GM21723 (cell line): ENCODE measurements at regions not wholly inside any gene's neighbourhood (a gene's known extent, or its start where the extent isn't known, plus 50 kb on each side); places are given as distances from the start of the nearest gene placed in this dataset.

ENCODE experiments used
- ATAC-seq: cut with Tn5 transposase; IDR thresholded peaks from one replicate; pipeline ENCODE4 v1.9.1; 2021; ENCODE audit warnings: mild to moderate bottlenecking, moderate library complexity; ENCODE audit not compliant: unreplicated experiment

DNA sequence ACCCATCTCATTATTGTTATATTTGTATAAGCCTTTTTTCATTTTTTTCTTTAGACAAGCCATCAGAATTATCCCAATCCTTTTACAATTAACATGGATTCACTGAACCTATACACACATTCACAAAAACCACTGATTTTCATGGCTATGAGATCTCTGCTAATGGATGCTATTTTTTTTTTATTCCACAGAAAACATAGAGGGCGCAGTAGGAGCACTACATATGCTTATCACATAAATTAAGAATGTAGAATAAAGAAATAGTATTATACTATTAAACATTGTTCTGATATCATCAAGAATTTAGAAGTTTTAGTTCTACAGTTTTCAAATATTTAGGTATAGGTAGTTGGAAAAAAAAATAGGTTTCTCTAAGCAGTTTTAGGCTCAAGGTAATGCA, 1477.4 kb downstream of the ARAP2 start:
- no peak for ATAC-seq

DNA sequence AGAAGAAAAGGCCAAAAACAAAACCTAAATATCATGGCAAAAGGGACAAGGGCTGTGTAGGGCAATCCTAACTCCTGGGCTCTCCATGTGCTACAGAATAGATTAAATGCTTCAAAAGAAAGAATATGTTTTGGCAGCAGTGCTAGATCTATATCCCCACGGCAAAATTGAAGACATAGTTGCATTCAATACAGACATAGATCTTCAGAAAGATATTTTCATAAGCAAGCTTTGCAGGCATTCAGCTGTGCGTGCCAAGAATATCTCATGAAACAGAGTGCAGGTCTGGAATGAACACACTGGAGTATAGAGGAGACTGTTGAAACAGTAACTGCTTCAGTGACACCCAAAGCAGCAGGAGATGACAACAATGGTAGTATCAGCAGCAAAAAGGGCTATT, 1476.9 kb downstream of the ARAP2 start:
- ATAC-seq = no peak

GRCh38 chr4:34771632-34772031, 1472.7 kb downstream of the ARAP2 start:
- ATAC-seq = no peak

DNA sequence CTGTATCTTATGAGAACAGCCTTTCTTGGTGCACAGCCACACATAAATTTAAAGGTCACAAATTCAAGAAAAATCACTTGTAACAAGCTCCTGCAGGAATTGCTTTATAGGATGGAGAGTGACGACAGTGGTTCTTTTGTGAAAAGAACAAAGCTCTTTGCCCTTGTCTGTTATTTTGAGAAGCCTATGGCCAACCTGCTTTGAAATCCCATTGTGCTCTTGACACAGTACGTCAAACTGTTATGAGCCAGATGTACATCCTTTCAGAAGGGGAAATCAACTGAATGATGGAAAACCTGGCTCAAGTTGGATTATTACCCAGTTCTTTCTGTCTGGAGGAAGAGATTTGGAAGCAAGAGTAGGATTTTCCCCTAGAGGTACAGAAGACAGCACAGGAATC, 1454.2 kb downstream of the ARAP2 start:
- no peak for ATAC-seq

DNA sequence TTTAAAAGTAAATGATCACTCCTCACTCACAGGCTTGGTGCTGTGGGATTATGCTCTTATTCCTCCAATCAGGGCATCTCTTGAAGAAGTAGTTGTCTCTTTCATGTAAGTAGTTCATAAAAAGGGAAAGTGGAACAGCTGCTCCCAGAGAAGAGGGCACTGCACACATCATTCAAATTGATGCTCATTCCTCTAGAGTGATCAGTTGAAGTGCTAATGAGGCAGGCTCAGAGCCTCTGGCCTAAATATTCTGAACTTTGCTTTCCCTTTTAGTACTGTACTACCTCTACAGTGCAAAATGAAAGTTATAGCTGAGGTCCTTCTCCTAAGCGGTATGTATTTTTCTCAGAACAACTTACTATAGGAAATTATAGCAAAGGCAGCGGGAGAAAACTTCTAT, 1453.1 kb downstream of the ARAP2 start:
- no peak for ATAC-seq

- ATAC-seq = no peak
These were observed 1443.4 kb downstream of the ARAP2 start for GRCh38 chr4:34800953-34801352.

DNA sequence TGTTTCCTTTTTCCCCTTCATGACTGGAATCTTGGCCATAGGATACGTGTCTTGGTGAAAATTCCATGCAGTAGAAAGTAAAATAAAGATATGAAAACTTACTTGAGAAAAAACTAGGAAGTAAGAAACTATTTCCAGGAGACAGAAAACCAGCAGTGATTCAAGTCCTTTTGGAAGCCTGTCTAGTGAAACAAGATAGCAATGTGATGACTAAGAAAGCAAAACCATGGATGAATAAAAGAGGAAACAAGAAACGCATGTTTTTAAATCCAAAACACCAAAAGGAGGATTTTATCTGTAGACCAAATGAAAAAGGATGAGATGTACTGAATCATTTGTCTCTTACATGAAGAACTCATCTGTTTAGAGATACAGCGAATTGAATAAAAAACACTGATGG, 1430.0 kb downstream of the ARAP2 start:
- ATAC-seq = no peak

DNA sequence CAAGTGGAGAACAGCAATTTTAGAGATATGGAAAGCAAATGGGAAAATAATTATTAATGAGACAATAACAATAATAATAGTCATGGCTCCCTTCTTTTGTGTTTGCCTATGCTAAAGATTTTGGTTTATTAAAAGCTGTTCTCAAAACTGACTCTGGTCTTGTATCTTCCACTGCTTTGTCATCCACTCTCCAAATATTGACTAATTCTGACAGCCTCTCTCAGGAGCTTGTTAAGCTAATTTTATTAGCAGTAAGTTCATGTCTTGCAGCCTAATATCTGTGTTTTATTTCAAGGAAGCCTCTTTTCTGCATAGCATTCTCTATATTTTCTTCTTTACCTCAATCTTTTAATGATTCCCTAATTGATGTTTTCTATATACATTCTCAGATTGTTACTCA, 1419.8 kb downstream of the ARAP2 start:
- no peak for ATAC-seq

GRCh38 chr4:34826660-34827059, 1417.7 kb downstream of the ARAP2 start:
- ATAC-seq = no peak

DNA sequence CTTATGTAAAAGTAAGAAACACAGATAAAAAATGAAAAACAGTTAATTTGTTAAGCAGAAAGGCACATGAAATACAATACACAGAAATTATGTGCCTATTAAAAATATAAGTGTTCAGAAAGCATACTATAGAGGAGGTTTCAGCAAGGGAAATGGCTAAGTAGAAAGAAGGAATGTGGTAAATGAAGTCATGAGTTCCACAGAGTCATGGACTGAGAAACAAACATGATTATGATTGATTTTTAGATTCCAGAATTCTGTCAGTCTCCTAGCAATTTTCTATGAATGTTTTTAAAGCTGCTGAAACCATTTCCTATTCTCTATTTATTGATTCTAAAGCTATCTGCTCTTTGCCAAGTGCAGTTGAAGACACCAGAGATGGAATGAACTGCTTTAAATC, 1398.4 kb downstream of the ARAP2 start:
- ATAC-seq = no peak

DNA sequence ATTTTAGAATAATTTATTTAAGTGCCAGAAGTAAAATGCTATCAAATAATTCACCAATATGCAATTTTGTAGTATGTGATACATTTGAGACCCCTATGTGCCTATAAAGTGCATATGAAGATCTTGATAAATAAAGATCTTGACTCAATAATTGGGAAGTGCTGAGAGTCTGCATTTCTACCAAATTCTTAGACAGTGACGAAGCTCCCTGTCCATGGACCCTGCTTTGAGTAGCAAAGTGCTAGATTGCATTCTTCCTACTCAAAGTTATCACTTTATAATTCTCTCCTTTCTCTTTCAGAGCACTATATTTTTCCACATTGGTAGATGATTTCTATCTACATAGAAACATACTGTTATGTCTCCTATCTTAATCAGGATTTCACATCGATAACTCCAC, 1393.9 kb downstream of the ARAP2 start:
- ATAC-seq = no peak

- no peak for ATAC-seq
These were observed 1393.3 kb downstream of the ARAP2 start for GRCh38 chr4:34850968-34851367.

GRCh38 chr4:34851411-34851810, 1392.9 kb downstream of the ARAP2 start:
- no peak for ATAC-seq

DNA sequence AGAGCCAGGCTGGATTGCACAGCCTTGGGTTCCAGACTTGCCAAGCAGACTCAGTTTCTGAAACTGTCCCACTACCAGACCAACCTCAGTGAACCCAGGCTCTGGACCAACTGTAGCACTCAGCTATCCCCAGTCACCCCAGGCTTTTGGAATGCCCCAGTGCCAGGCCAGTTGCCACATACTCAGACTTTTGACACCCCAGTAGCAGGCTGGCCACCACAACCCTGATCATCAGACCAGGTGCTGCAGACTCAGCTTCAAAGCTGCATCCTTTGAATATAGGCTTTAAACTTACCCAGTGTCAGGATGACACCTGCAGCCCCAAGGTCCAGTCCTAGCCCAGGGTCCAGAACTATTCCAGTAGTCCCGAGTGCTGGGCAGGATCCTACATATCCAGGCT, 1389.9 kb downstream of the ARAP2 start:
- ATAC-seq = no peak

DNA sequence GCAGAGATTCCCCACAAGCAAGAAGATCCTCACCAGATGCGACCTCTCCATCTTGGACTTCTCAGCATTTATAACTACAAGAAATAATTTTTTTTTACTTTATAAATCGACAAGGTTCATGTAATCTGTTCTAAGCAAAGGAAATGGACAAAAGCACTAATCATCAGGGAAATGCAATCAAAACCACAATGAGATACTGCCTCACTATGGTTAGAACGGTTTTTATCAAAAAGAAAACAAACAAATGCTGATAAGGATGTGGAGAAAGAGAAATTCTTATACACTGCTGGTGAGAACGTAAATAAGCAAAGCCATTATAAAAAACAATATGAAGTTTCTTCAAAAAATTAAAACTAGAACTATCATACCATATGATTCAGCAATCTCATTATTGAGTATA, 1382.6 kb downstream of the ARAP2 start:
- ATAC-seq = no peak

- ATAC-seq = no peak
These were observed 1365.4 kb downstream of the ARAP2 start for GRCh38 chr4:34878961-34879360.

- ATAC-seq = no peak
These were observed 1364.1 kb downstream of the ARAP2 start for GRCh38 chr4:34880246-34880645.

- no peak for ATAC-seq
These were observed 1352.4 kb downstream of the ARAP2 start for GRCh38 chr4:34891892-34892291.

GRCh38 chr4:34893382-34893781, 1350.9 kb downstream of the ARAP2 start:
- ATAC-seq = no peak

GRCh38 chr4:34920032-34920431, 1324.3 kb downstream of the ARAP2 start:
- no peak for ATAC-seq

DNA sequence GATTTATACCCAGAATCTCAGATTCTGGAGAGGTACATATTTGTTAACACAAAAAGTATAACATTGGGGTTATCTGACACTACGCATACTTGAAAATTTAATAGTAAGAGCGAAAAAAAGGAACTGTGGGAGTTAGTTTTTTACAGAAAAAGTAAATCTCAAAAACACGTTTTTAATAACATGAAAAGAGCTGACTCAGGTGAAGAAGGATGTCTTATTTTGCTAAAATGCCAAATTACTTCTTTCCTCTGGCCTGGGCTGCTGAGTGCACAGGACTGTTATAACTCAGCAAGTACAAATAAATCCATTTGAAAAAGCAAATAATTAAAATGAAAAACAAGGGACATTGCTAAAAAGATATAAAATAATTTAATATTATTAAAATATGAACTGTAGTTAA, 1322.9 kb downstream of the ARAP2 start:
- ATAC-seq = no peak

DNA sequence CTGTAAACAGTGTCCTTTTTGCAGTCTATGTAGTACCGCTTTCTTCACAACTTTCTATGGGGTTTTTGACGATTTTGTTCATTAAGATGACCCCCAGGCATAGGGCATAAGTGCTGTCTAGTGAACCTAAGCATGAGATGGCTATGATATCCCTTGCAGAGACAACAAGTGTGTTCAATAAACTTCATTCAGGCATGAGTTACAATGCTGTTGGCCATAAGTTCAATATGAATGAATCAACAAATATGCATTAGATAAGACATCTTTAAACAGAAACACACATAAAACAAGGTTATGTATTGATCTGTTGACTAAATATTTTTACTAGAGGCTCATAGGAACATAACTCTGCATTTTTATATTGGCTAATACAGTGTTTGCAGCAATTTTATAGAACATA, 1322.0 kb downstream of the ARAP2 start:
- ATAC-seq = no peak

DNA sequence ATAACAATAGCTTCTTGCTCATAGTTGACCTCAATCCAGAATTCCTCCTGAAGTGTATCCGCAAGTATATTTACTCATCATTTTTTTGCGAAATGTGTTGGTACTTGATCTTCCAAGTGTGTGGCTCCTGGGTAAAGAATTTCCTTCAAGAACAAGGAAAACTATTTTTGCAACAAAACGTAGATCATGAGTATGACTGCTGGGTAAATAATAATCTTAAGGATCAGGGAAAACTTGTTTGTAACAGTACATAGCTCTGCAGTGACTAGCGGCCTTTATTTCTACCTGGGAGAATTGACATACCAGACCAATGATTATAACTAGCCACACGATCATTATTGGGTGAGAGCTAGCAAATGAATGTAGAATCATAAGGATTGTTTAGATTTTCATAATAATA, 1311.7 kb downstream of the ARAP2 start:
- no peak for ATAC-seq

DNA sequence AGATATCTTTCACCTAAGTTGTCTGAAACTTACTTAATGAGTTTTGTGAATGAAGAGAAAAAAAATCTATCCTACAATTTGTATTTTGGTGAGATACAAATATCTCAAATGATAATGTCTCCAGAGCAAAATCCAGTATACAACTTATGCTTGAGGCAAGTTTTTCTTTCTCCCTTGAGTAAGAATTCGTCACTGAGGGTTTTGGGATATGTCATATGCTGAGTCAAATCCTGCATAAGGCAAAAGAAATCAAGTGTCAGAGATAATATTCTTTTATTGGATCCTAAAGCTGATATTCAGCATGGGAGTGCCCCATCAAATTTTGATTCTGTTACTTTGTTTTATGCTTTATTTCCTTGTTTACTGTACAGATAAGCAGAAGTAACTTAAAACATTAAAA, 1308.6 kb downstream of the ARAP2 start:
- no peak for ATAC-seq
